C1 segment of cervical spinal cord (tissue), 14 donors: ENCODE measurements at regions not wholly inside any gene's neighbourhood (a gene's known extent, or its start where the extent isn't known, plus 50 kb on each side); places are given as distances from the start of the nearest gene placed in this dataset.
"Not testable (repeated sequence)": the region's sequence is repeated elsewhere in the genome, so short reads cannot be mapped to it uniquely, and the experiment has no call there.

ENCODE experiments used
- DNase-seq, 14 donors: peaks; one replicate each; lab custom pipeline; 2025; lab: John Stamatoyannopoulos, UW

GRCh38 chr4:3595627-3596291 is 63.5 kb upstream of the LRPAP1 start:
- not testable (repeated sequence) for DNase-seq

GRCh38 chr4:3594751-3595150 is 62.5 kb upstream of the LRPAP1 start:
- not testable (repeated sequence) for DNase-seq

- peak in 1 of 14 donors; percentile 57 for DNase-seq
These were observed 58.0 kb upstream of the LRPAP1 start for GRCh38 chr4:3589946-3590924.

GRCh38 chr4:3589379-3589778 is 57.2 kb upstream of the LRPAP1 start:
- not testable (repeated sequence) for DNase-seq

GRCh38 chr4:3588517-3589194 is 56.4 kb upstream of the LRPAP1 start:
- not testable (repeated sequence) for DNase-seq

GRCh38 chr4:3586596-3586995 is 54.4 kb upstream of the LRPAP1 start:
- not testable (repeated sequence) for DNase-seq

- not testable (repeated sequence) for DNase-seq
These were observed 53.3 kb upstream of the LRPAP1 start for GRCh38 chr4:3585567-3585966.

- no peak for DNase-seq
These were observed 49.9 kb upstream of the LRPAP1 start for GRCh38 chr4:3582091-3582475.
